ENCODE measurements at regions not wholly inside any gene's neighbourhood (a gene's known extent, or its start where the extent isn't known, plus 50 kb on each side); places are given as distances from the start of the nearest gene placed in this dataset.
"Not testable (repeated sequence)": the region's sequence is repeated elsewhere in the genome, so short reads cannot be mapped to it uniquely, and the experiment has no call there.

- H3K4me3 ChIP-seq (replicated peaks; ENCODE audit: low read depth, low read length) = no peak overlapping the region
- no peak for TF ChIP-seq CTCF (IDR thresholded peaks at IDR 0.05; ENCODE audit: low read length, missing control alignments)
- DNase-seq (ENCODE audit: low read depth) = no peak
These were observed 152.3 kb upstream of the LRRN1 start for GRCh38 chr3:3646934-3647333.

DNA sequence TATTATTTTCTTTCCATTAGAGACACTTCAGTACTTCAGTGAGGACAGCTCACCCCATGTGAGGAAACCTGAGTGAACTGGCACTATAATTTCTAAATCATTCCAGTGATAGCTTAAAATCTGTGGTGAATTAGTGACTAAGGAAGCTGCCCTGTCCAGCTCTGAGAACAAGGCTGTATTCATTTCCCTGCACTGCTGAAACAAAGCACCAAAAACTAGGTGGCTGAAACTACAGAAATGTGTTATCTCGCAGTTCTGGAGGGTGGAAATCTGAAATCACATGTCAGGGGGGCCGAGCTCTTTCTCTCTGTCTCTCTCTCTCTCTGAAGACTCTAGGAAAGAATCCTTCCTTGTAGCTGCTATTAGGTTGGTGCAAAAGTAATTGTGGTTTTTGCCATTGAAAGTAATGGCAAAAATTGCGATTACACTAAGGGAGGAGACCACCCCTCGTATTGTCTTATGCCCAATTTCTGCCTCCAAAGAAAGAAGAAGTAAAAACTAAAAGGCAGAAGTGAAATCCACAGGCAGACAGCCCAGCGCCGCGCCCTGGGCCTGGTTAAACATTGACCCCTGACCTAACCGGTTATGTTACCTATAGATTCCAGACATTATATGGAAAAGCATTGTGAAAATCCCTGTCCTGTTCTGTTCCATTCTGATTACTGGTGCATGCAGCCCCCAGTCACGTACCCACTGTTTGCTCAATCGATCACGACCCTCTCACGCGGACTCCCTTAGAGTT lies 153.0 kb upstream of the LRRN1 start:
- not testable (repeated sequence) for H3K4me3 ChIP-seq (replicated peaks; ENCODE audit: low read depth, low read length); DNase-seq (ENCODE audit: low read depth)

GRCh38 chr3:3641877-3642455 lies 157.3 kb upstream of the LRRN1 start:
- no peak overlapping the region for H3K4me3 ChIP-seq (replicated peaks; ENCODE audit: low read depth, low read length)
- no peak for DNase-seq (ENCODE audit: low read depth)
- no peak for TF ChIP-seq CTCF (IDR thresholded peaks at IDR 0.05; ENCODE audit: low read length, missing control alignments)

GRCh38 chr3:3639078-3639477 lies 160.2 kb upstream of the LRRN1 start:
- TF ChIP-seq CTCF (IDR thresholded peaks at IDR 0.05; ENCODE audit: low read length, missing control alignments) = no peak
- no peak for DNase-seq (ENCODE audit: low read depth)
- H3K4me3 ChIP-seq (replicated peaks; ENCODE audit: low read depth, low read length) = no peak overlapping the region

DNA sequence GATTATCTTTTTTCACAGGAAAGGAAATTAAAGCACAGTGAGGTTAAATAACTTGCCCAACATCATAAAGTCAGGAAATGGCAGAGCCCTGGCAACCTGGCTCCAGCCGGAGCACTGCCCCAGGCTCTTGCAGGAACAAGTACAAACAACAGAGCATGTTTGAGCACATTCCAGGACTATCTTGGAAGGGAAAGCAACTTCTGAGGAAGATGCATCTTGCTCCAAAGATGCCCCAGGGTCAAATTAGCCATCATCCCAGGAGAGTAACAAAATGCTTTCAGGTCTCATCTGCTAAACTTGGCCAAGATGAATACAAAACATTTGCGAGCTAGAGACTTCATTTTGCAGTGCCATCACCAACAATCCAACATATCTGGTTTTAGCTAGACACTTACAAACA lies 162.4 kb upstream of the LRRN1 start:
- no peak for TF ChIP-seq CTCF (IDR thresholded peaks at IDR 0.05; ENCODE audit: low read length, missing control alignments)
- H3K4me3 ChIP-seq (replicated peaks; ENCODE audit: low read depth, low read length) = no peak overlapping the region
- no peak for DNase-seq (ENCODE audit: low read depth)

DNA sequence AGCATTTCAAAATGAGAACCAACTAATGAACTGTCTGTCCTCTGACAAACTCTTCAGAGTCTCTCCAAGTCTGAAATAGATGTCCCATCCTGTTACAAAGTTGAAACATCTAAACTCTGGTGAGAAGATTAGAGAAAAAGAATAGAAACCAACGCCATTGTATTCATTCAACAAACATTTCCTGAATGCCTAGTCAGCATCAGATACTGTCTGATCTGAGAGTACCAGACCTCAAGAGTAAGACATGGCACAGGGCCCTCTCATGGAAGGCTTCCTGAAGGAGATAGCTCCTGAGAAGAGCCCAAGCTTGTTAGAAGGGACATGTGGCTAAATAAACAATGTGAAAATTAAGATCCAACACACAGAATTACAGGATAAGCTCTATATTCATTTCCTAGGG lies 164.1 kb upstream of the LRRN1 start:
- no peak overlapping the region for H3K4me3 ChIP-seq (replicated peaks; ENCODE audit: low read depth, low read length)
- TF ChIP-seq CTCF (IDR thresholded peaks at IDR 0.05; ENCODE audit: low read length, missing control alignments) = no peak
- DNase-seq (ENCODE audit: low read depth) = no peak

DNA sequence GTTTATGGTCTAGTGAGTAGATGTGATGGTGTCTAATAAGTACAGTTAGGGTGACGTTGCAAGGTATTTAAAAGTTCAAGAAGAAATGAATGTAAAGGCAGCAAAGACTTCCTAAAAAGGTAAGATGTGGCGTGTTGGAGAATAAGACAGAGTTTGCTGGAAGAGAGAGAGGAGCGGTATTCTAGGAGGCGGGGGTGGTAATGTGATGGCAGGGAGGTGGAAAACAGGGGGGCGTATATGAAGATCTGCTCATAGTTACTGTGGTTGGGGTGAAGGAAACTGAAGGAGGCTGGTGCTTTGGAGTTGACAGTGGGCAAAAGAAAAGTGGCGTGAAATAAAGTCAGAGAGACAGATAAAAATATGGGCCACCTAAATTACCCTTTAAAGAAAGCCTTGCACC lies 164.9 kb upstream of the LRRN1 start:
- no peak for TF ChIP-seq CTCF (IDR thresholded peaks at IDR 0.05; ENCODE audit: low read length, missing control alignments)
- H3K4me3 ChIP-seq (replicated peaks; ENCODE audit: low read depth, low read length) = no peak overlapping the region
- no peak for DNase-seq (ENCODE audit: low read depth)
